ENCODE measurements at regions not wholly inside any gene's neighbourhood (a gene's known extent, or its start where the extent isn't known, plus 50 kb on each side); places are given as distances from the start of the nearest gene placed in this dataset.

- no peak overlapping the region for H3K4me3 Mint-ChIP-seq
- H3K27ac Mint-ChIP-seq (ENCODE audit: unreplicated experiment) = no peak overlapping the region
Measured at GRCh38 chr14:29028973-29029582, 262.5 kb downstream of the FOXG1 start.

GRCh38 chr14:29030121-29030520, 263.5 kb downstream of the FOXG1 start:
- peaks cover 7% of the 10 kb centered on the region for H3K36me3 Mint-ChIP-seq (ENCODE audit: low read depth)

More at GRCh38 chr14:29028973-29029582, 262.5 kb downstream of the FOXG1 start:
- no peak for TF ChIP-seq CTCF (conservative IDR thresholded peaks at IDR 0.05)
- peaks cover 7% of the 10 kb centered on the region for H3K36me3 Mint-ChIP-seq (ENCODE audit: low read depth)
- H3K4me1 Mint-ChIP-seq = no peaks in the 10 kb centered on the region
- no peaks in the 10 kb centered on the region for H3K27me3 Mint-ChIP-seq (ENCODE audit: low read depth)
- no peak for DNase-seq (ENCODE audit: low read depth, low spot score)
- H3K9me3 Mint-ChIP-seq = peaks cover 16% of the 10 kb centered on the region

GRCh38 chr14:29030970-29031369, 264.4 kb downstream of the FOXG1 start:
- TF ChIP-seq CTCF (conservative IDR thresholded peaks at IDR 0.05) = no peak
- H3K36me3 Mint-ChIP-seq (ENCODE audit: low read depth) = peaks cover 7% of the 10 kb centered on the region
- H3K27ac Mint-ChIP-seq (ENCODE audit: unreplicated experiment) = no peak overlapping the region
- no peaks in the 10 kb centered on the region for H3K27me3 Mint-ChIP-seq (ENCODE audit: low read depth)
- peaks cover 14% of the 10 kb centered on the region for H3K9me3 Mint-ChIP-seq
- no peaks in the 10 kb centered on the region for H3K4me1 Mint-ChIP-seq
- no peak for DNase-seq (ENCODE audit: low read depth, low spot score)
- no peak overlapping the region for H3K4me3 Mint-ChIP-seq

More at GRCh38 chr14:29030121-29030520, 263.5 kb downstream of the FOXG1 start:
- Mint-ChIP-seq H3K4me3 (no peak overlapping the region), H3K27ac (ENCODE audit: unreplicated experiment) (no peak overlapping the region), H3K9me3 (peaks cover 14% of the 10 kb centered on the region), H3K4me1 (no peaks in the 10 kb centered on the region), H3K27me3 (ENCODE audit: low read depth) (no peaks in the 10 kb centered on the region)
- no peak for DNase-seq (ENCODE audit: low read depth, low spot score)
- TF ChIP-seq CTCF (conservative IDR thresholded peaks at IDR 0.05) = no peak

- Mint-ChIP-seq H3K9me3 (no peaks in the 10 kb centered on the region), H3K36me3 (ENCODE audit: low read depth) (no peaks in the 10 kb centered on the region), H3K4me1 (no peaks in the 10 kb centered on the region), H3K27ac (ENCODE audit: unreplicated experiment) (no peak overlapping the region), H3K27me3 (ENCODE audit: low read depth) (no peaks in the 10 kb centered on the region), H3K4me3 (no peak overlapping the region)
- DNase-seq (ENCODE audit: low read depth, low spot score) = no peak
- no peak for TF ChIP-seq CTCF (conservative IDR thresholded peaks at IDR 0.05)
Measured at GRCh38 chr14:29035134-29035533, 268.5 kb downstream of the FOXG1 start.

GRCh38 chr14:29037411-29037810, 270.8 kb downstream of the FOXG1 start:
- DNase-seq (ENCODE audit: low read depth, low spot score) = no peak

More at GRCh38 chr14:29037411-29037810, 270.8 kb downstream of the FOXG1 start:
- Mint-ChIP-seq H3K27me3 (ENCODE audit: low read depth) (no peaks in the 10 kb centered on the region), H3K4me1 (no peaks in the 10 kb centered on the region), H3K9me3 (no peaks in the 10 kb centered on the region), H3K4me3 (no peak overlapping the region), H3K27ac (ENCODE audit: unreplicated experiment) (no peak overlapping the region), H3K36me3 (ENCODE audit: low read depth) (no peaks in the 10 kb centered on the region)
- no peak for TF ChIP-seq CTCF (conservative IDR thresholded peaks at IDR 0.05)
